ENCODE measurements at regions not wholly inside any gene's neighbourhood (a gene's known extent, or its start where the extent isn't known, plus 50 kb on each side); places are given as distances from the start of the nearest gene placed in this dataset.
A peak's percentile ranks its signal among the peaks of the same experiment; 100 is the strongest.

- DNase-seq (ENCODE audit: low read depth in 2 of 2) = peak in 1 of 2 experiments; percentile 20
Observed at GRCh38 chr6:165876588-165876987, 213.5 kb upstream of the PDE10A start.

GRCh38 chr6:165875946-165876345 lies 212.9 kb upstream of the PDE10A start:
- DNase-seq (ENCODE audit: low read depth in 2 of 2) = no peak

GRCh38 chr6:165873976-165874375 lies 210.9 kb upstream of the PDE10A start:
- DNase-seq (ENCODE audit: low read depth in 2 of 2) = no peak

- DNase-seq (ENCODE audit: low read depth in 2 of 2) = no peak
Observed at GRCh38 chr6:165872811-165873210, 209.8 kb upstream of the PDE10A start.

- DNase-seq (ENCODE audit: low read depth in 2 of 2) = no peak
Observed at GRCh38 chr6:165872311-165872710, 209.3 kb upstream of the PDE10A start.

GRCh38 chr6:165871571-165871970 lies 208.5 kb upstream of the PDE10A start:
- no peak for DNase-seq (ENCODE audit: low read depth in 2 of 2)

- no peak for DNase-seq (ENCODE audit: low read depth in 2 of 2)
Observed at GRCh38 chr6:165869526-165869925, 206.5 kb upstream of the PDE10A start.

GRCh38 chr6:165864925-165865324 lies 201.9 kb upstream of the PDE10A start:
- DNase-seq (ENCODE audit: low read depth in 2 of 2) = no peak

GRCh38 chr6:165864218-165864617 lies 201.2 kb upstream of the PDE10A start:
- no peak for DNase-seq (ENCODE audit: low read depth in 2 of 2)

GRCh38 chr6:165863801-165864200 lies 200.8 kb upstream of the PDE10A start:
- no peak for DNase-seq (ENCODE audit: low read depth in 2 of 2)

- DNase-seq (ENCODE audit: low read depth in 2 of 2) = no peak
Observed at GRCh38 chr6:165862813-165863212, 199.8 kb upstream of the PDE10A start.

- no peak for DNase-seq (ENCODE audit: low read depth in 2 of 2)
Observed at GRCh38 chr6:165861226-165861625, 198.2 kb upstream of the PDE10A start.

- DNase-seq (ENCODE audit: low read depth in 2 of 2) = no peak
Observed at GRCh38 chr6:165858586-165858985, 195.5 kb upstream of the PDE10A start.

- DNase-seq (ENCODE audit: low read depth in 2 of 2) = no peak
Observed at GRCh38 chr6:165855856-165856255, 192.8 kb upstream of the PDE10A start.

GRCh38 chr6:165854863-165855593 lies 192.0 kb upstream of the PDE10A start:
- no peak for DNase-seq (ENCODE audit: low read depth in 2 of 2)

GRCh38 chr6:165854061-165854862 lies 191.2 kb upstream of the PDE10A start:
- DNase-seq (ENCODE audit: low read depth in 2 of 2) = no peak

GRCh38 chr6:165852676-165853075 lies 189.6 kb upstream of the PDE10A start:
- DNase-seq (ENCODE audit: low read depth in 2 of 2) = no peak

GRCh38 chr6:165850434-165851019 lies 187.5 kb upstream of the PDE10A start:
- DNase-seq (ENCODE audit: low read depth in 2 of 2) = peak in 1 of 2 experiments; percentile 9

- DNase-seq (ENCODE audit: low read depth in 2 of 2) = no peak
Observed at GRCh38 chr6:165849534-165850430, 186.7 kb upstream of the PDE10A start.

- DNase-seq (ENCODE audit: low read depth in 2 of 2) = no peak
Observed at GRCh38 chr6:165848086-165848426, 185.0 kb upstream of the PDE10A start.

GRCh38 chr6:165847407-165848085 lies 184.5 kb upstream of the PDE10A start:
- DNase-seq (ENCODE audit: low read depth in 2 of 2) = no peak
